ENCODE measurements at regions not wholly inside any gene's neighbourhood (a gene's known extent, or its start where the extent isn't known, plus 50 kb on each side); places are given as distances from the start of the nearest gene placed in this dataset.

GRCh38 chr2:172370821-172371455, 56.4 kb upstream of the ITGA6 start:
- DNase-seq, result no peak

- no peak for DNase-seq
These were observed 55.0 kb upstream of the ITGA6 start for GRCh38 chr2:172372436-172372835.

GRCh38 chr2:172373076-172373475, 54.3 kb upstream of the ITGA6 start:
- no peak for DNase-seq

GRCh38 chr2:172373766-172374165, 53.6 kb upstream of the ITGA6 start:
- DNase-seq, result no peak

- DNase-seq, result no peak
These were observed 52.8 kb upstream of the ITGA6 start for GRCh38 chr2:172374318-172375240.

GRCh38 chr2:172375251-172375650, 52.1 kb upstream of the ITGA6 start:
- no peak for DNase-seq

- no peak for DNase-seq
These were observed 51.4 kb upstream of the ITGA6 start for GRCh38 chr2:172376016-172376415.

- DNase-seq, result no peak
These were observed 50.8 kb upstream of the ITGA6 start for GRCh38 chr2:172376505-172377125.

GRCh38 chr2:172377408-172377807, 50.0 kb upstream of the ITGA6 start:
- no peak for DNase-seq
